Neural crest cell (in vitro differentiated cells): ENCODE measurements at regions not wholly inside any gene's neighbourhood (a gene's known extent, or its start where the extent isn't known, plus 50 kb on each side); places are given as distances from the start of the nearest gene placed in this dataset.

Experiments
- DNase-seq: peaks from one replicate; pipeline ENCODE4 v3.0.0; 2021; ENCODE audit warnings: low read depth, mixed read lengths, low spot score
- H3K27ac Mint-ChIP-seq: one replicate; pipeline ENCODE4 v1.8.0; 2021; ENCODE audit warnings: mild to moderate bottlenecking, mixed read lengths; ENCODE audit not compliant: unreplicated experiment
- H3K27me3 Mint-ChIP-seq: 2 replicates; pipeline ENCODE4 v1.8.0; 2021; ENCODE audit warnings: low read depth, mild to moderate bottlenecking, mixed read lengths
- H3K36me3 Mint-ChIP-seq: 2 replicates; pipeline ENCODE4 v1.8.0; 2021; ENCODE audit warnings: low read depth, mild to moderate bottlenecking, mixed read lengths
- H3K4me1 Mint-ChIP-seq: 2 replicates; pipeline ENCODE4 v1.8.0; 2021; ENCODE audit warnings: mixed read lengths
- H3K4me3 Mint-ChIP-seq: one replicate; pipeline ENCODE4 v1.8.0; 2021; ENCODE audit warnings: mild to moderate bottlenecking, mixed read lengths
- H3K9me3 Mint-ChIP-seq: 2 replicates; pipeline ENCODE4 v1.8.0; 2021; ENCODE audit warnings: mixed read lengths
- CTCF ChIP-seq: fragments of 200-600 bp; sonication (generic); conservative IDR thresholded peaks from 2 replicates; pipeline ENCODE4 v1.5.0; 2021; ENCODE audit warnings: antibody characterized with exemption, mild to moderate bottlenecking

DNA sequence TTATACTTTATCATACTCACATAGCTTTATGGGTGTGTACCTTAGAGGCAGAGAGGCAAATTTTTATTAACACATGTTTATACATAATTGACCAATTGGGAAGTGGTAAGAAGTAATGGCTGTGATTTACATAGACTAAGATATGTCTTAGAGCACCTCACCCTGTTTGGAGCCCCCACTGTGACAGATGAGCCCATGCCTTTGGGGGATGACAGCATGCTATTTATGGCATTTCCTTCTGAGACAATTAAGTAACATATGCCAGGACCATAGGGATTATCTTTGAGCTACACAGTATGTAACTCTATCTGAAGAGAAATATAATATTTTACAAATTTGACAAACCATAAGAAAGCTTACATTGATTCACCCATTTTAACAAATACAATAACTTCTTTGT lies 1655.3 kb upstream of the ACVR2A start:
- Mint-ChIP-seq H3K9me3 (peaks cover 2% of the 10 kb centered on the region), H3K27ac (no peak overlapping the region), H3K36me3 (no peaks in the 10 kb centered on the region)

GRCh38 chr2:146173934-146174333 lies 1654.0 kb upstream of the ZEB2 start:
- no peak for DNase-seq
- Mint-ChIP-seq H3K4me1 (no peaks in the 10 kb centered on the region), H3K36me3 (peaks cover 19% of the 10 kb centered on the region), H3K9me3 (peaks cover 27% of the 10 kb centered on the region), H3K4me3 (no peak overlapping the region), H3K27ac (no peak overlapping the region), H3K27me3 (no peaks in the 10 kb centered on the region)
- TF ChIP-seq CTCF = no peak

More for the DNA sequence above, 1655.3 kb upstream of the ACVR2A start:
- DNase-seq = no peak
- Mint-ChIP-seq H3K4me1 (peaks cover 4% of the 10 kb centered on the region), H3K4me3 (no peak overlapping the region), H3K27me3 (no peaks in the 10 kb centered on the region)
- no peak for TF ChIP-seq CTCF

- no peak overlapping the region for H3K4me3 Mint-ChIP-seq
Observed at GRCh38 chr2:146161256-146161882, 1641.5 kb upstream of the ZEB2 start.

GRCh38 chr2:146158072-146158674 lies 1638.3 kb upstream of the ZEB2 start:
- Mint-ChIP-seq H3K4me1 (no peaks in the 10 kb centered on the region), H3K27ac (no peak overlapping the region), H3K9me3 (peaks cover 5% of the 10 kb centered on the region), H3K4me3 (no peak overlapping the region), H3K27me3 (no peaks in the 10 kb centered on the region), H3K36me3 (no peaks in the 10 kb centered on the region)
- DNase-seq = no peak
- TF ChIP-seq CTCF = no peak

More at GRCh38 chr2:146161256-146161882, 1641.5 kb upstream of the ZEB2 start:
- no peaks in the 10 kb centered on the region for H3K36me3 Mint-ChIP-seq
- H3K27ac Mint-ChIP-seq = no peak overlapping the region
- no peak for DNase-seq
- H3K4me1 Mint-ChIP-seq = no peaks in the 10 kb centered on the region
- no peak for TF ChIP-seq CTCF
- H3K9me3 Mint-ChIP-seq = peaks cover 5% of the 10 kb centered on the region
- no peaks in the 10 kb centered on the region for H3K27me3 Mint-ChIP-seq

GRCh38 chr2:146147448-146148012 lies 1627.6 kb upstream of the ZEB2 start:
- Mint-ChIP-seq H3K27ac (no peak overlapping the region), H3K36me3 (no peaks in the 10 kb centered on the region), H3K4me3 (no peak overlapping the region), H3K4me1 (peaks cover 26% of the 10 kb centered on the region), H3K9me3 (peaks cover 4% of the 10 kb centered on the region), H3K27me3 (no peaks in the 10 kb centered on the region)
- no peak for TF ChIP-seq CTCF
- no peak for DNase-seq
